Fibroblast of lung (primary cell): ENCODE measurements at regions not wholly inside any gene's neighbourhood (a gene's known extent, or its start where the extent isn't known, plus 50 kb on each side); places are given as distances from the start of the nearest gene placed in this dataset.

Experiments used
- EZH2 ChIP-seq: IDR thresholded peaks from 2 replicates; pipeline ENCODE4 v1.5.1; 2012; ENCODE audit warnings: low read length, control low read depth, mild to moderate bottlenecking; ENCODE audit errors: missing control alignments
- TF ChIP-seq, protein P1 (sequence below), 2 donors: IDR thresholded peaks in 1 of 2; conservative IDR thresholded peaks in 1 of 2; 1 replicate in 1 of 2; 2 replicates in 1 of 2; pipeline ENCODE4 v1.5.1; 2011 to 2012; ENCODE audit warnings: low read length in 2 of 2, control low read depth in 1 of 2, inconsistent platforms in 1 of 2, low read depth in 1 of 2, mild to moderate bottlenecking in 1 of 2

DNA sequence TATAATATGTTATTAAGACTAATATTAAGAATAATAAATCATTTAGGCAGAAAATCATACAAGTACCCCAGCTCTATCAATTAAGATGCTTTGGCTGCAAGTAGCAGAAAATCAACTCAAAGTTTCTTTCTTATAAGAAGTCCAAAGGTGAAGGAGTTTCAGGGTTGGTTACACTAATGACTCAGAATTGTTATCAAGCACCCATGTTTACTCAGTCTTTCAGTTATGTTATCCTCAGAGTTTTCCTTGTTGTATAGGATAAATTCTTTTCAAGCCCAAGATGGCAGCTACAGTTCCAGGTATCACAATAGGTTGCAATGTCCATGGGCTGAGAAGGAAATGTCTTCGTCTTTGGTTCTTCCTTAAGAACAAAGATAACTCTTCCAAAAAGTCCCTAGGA lies 163.6 kb downstream of the TNFSF18 start:
- TF ChIP-seq, protein P1, sequence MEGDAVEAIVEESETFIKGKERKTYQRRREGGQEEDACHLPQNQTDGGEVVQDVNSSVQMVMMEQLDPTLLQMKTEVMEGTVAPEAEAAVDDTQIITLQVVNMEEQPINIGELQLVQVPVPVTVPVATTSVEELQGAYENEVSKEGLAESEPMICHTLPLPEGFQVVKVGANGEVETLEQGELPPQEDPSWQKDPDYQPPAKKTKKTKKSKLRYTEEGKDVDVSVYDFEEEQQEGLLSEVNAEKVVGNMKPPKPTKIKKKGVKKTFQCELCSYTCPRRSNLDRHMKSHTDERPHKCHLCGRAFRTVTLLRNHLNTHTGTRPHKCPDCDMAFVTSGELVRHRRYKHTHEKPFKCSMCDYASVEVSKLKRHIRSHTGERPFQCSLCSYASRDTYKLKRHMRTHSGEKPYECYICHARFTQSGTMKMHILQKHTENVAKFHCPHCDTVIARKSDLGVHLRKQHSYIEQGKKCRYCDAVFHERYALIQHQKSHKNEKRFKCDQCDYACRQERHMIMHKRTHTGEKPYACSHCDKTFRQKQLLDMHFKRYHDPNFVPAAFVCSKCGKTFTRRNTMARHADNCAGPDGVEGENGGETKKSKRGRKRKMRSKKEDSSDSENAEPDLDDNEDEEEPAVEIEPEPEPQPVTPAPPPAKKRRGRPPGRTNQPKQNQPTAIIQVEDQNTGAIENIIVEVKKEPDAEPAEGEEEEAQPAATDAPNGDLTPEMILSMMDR (conservative IDR thresholded peaks at IDR 0.05 in 1 of 2, IDR thresholded peaks at IDR 0.05 in 1 of 2; ENCODE audit: low read depth in 1 of 2, low read length in 2 of 2) = no peak
- no peak for TF ChIP-seq EZH2
